Gastroesophageal sphincter (tissue), 4 donors: ENCODE measurements at regions not wholly inside any gene's neighbourhood (a gene's known extent, or its start where the extent isn't known, plus 50 kb on each side); places are given as distances from the start of the nearest gene placed in this dataset.

Source experiments
- ATAC-seq: fragments of 150-250 bp; one replicate; pipeline ENCODE4 v1.9.1; 2016; ENCODE audit warnings: mild to moderate bottlenecking, moderate library complexity
- H3K27ac ChIP-seq, 4 donors: fragments of 200-600 bp; sonication (generic) in 3 of 4; 1 replicate in 3 of 4; 2 replicates in 1 of 4; pipeline ENCODE4 v1.5.1; 2016 to 2019
- H3K27me3 ChIP-seq: fragments of 200-600 bp; sonication (generic); one replicate; pipeline ENCODE4 v1.5.1; 2019
- H3K36me3 ChIP-seq, 2 donors: fragments of 200-600 bp; sonication (generic); one replicate each; pipeline ENCODE4 v1.5.1; 2019; ENCODE audit warnings: control low read depth in 1 of 2
- H3K4me1 ChIP-seq, 3 donors: fragments of 200-600 bp; sonication (generic); 1 replicate in 2 of 3; 2 replicates in 1 of 3; pipeline ENCODE4 v1.5.1; 2016 to 2019; ENCODE audit warnings: control low read depth in 2 of 3
- H3K4me3 ChIP-seq, 2 donors: fragments of 200-600 bp; sonication (generic); one replicate each; pipeline ENCODE4 v1.5.1; 2019; ENCODE audit warnings: mild to moderate bottlenecking in 1 of 2, moderate library complexity in 1 of 2
- H3K9me3 ChIP-seq, 3 donors: fragments of 200-600 bp; sonication (generic); one replicate each; pipeline ENCODE4 v1.5.1; 2017 to 2019; ENCODE audit warnings: control low read depth in 2 of 3
- EP300 ChIP-seq: sonication (generic); formaldehyde crosslinking; IDR thresholded peaks from one replicate; pipeline ENCODE4 v1.6.1; 2017; ENCODE audit warnings: antibody characterized with exemption, mild to moderate bottlenecking
- POLR2A ChIP-seq, 2 donors: fragments of 450-650 bp; IDR thresholded peaks; one replicate each; pipeline ENCODE4 v1.6.1; 2017; ENCODE audit warnings: antibody characterized with exemption in 2 of 2, mild to moderate bottlenecking in 2 of 2, moderate library complexity in 1 of 2
- POLR2AphosphoS5 ChIP-seq: sonication (generic); formaldehyde crosslinking; IDR thresholded peaks from one replicate; pipeline ENCODE4 v1.6.1; 2017; ENCODE audit warnings: antibody characterized with exemption
- WGBS, 2 donors: methylation state at CpG; one replicate each; pipeline ENCODE4 v1.1.5; 2018; ENCODE audit warnings: low coverage in 1 of 2; 5-methylcytosine and 5-hydroxymethylcytosine counted together
- TF ChIP-seq, protein P1 (sequence below), 4 experiments: fragments of 200-600 bp in 2 of 4; fragments of 450-650 bp in 2 of 4; sonication (generic) in 1 of 4; IDR thresholded peaks; one replicate each; pipeline ENCODE4 v1.5.1; 2017 to 2019; ENCODE audit warnings: antibody characterized with exemption in 4 of 4, mild to moderate bottlenecking in 2 of 4, moderate library complexity in 2 of 4

- no peak overlapping the region for H3K4me3 ChIP-seq
- H3K9me3 ChIP-seq, result no peaks in the 10 kb centered on the region
- H3K36me3 ChIP-seq, result no peaks in the 10 kb centered on the region
- no peak for ATAC-seq
- 25 to 90% methylated on average over 1 to 2 of the region's 2 CpGs for WGBS, 2 donors
- TF ChIP-seq POLR2AphosphoS5 (no peak), POLR2A (IDR thresholded peaks at IDR 0.05) (no peak), EP300 (no peak)
- TF ChIP-seq, protein P1, sequence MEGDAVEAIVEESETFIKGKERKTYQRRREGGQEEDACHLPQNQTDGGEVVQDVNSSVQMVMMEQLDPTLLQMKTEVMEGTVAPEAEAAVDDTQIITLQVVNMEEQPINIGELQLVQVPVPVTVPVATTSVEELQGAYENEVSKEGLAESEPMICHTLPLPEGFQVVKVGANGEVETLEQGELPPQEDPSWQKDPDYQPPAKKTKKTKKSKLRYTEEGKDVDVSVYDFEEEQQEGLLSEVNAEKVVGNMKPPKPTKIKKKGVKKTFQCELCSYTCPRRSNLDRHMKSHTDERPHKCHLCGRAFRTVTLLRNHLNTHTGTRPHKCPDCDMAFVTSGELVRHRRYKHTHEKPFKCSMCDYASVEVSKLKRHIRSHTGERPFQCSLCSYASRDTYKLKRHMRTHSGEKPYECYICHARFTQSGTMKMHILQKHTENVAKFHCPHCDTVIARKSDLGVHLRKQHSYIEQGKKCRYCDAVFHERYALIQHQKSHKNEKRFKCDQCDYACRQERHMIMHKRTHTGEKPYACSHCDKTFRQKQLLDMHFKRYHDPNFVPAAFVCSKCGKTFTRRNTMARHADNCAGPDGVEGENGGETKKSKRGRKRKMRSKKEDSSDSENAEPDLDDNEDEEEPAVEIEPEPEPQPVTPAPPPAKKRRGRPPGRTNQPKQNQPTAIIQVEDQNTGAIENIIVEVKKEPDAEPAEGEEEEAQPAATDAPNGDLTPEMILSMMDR (IDR thresholded peaks at IDR 0.05), result no peak
- no peak overlapping the region for H3K27ac ChIP-seq
- no peaks in the 10 kb centered on the region for H3K4me1 ChIP-seq
- H3K27me3 ChIP-seq, result no peaks in the 10 kb centered on the region
Observed at GRCh38 chr1:104945406-104945805, 1195.7 kb downstream of the AMY1C start.

DNA sequence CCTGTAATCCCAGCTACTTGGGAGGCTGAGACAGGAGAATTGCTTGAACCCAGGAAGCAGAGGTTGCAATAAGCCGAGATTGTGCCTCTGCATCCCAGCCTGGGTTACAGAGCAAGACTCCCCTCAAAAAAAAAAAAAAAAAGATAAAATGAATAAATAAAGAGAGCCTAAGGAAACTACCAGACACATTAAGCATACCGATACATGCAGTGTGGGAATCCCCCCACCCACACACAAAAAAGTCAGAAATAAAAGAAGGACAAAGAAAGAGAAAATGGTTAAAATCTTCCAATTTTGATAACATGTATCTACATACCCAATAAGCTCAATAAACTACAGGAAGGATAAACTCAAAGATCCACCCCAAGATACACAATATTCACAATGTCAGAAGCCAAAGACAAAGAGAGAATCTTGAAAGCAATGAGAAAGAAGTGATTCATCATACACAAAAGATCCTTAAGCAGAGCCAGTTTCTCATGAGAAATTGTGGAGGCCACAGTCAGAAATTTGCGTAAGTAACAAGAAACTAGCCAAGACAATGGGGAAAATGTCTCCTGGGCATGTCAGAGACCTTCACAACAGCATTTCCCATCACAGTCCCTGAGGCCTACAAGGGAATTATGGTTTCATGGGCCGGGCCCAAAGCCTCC is 1197.0 kb downstream of the AMY1C start:
- Histone ChIP-seq H3K4me1 (no peaks in the 10 kb centered on the region), H3K36me3 (no peaks in the 10 kb centered on the region), H3K27me3 (no peaks in the 10 kb centered on the region), H3K27ac (no peak overlapping the region), H3K4me3 (no peak overlapping the region), H3K9me3 (no peaks in the 10 kb centered on the region)
- no peak for ATAC-seq
- 43 to 81% methylated on average over 2 to 3 of the region's 4 CpGs for WGBS, 2 donors
- TF ChIP-seq EP300 (no peak), POLR2A (IDR thresholded peaks at IDR 0.05) (no peak), POLR2AphosphoS5 (no peak)

DNA sequence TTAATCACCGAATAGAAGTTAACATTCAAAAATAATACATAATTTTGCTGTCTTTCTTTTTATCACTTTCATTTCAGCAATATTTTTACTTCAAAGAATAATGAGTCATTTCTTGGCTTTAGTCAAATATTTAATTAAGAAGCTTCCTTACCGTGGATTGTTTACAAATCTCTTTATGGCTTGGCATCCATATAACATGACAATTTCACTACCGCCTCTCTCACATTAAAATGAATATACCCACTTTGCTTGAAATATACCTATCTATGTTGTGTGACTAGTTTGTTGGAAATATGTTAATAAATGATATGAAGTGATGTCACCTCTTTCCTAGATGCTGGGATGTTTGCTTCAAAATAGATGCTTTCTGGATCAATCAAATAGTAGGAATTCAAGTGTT is 1203.9 kb downstream of the AMY1C start:
- Histone ChIP-seq H3K4me1 (no peaks in the 10 kb centered on the region), H3K4me3 (no peak overlapping the region), H3K9me3 (no peaks in the 10 kb centered on the region), H3K36me3 (no peaks in the 10 kb centered on the region), H3K27ac (no peak overlapping the region), H3K27me3 (no peaks in the 10 kb centered on the region)
- TF ChIP-seq POLR2AphosphoS5 (no peak), EP300 (no peak), POLR2A (IDR thresholded peaks at IDR 0.05) (no peak)
- TF ChIP-seq, protein P1 (IDR thresholded peaks at IDR 0.05), result no peak
- 44 to 45% methylated on average over 3 of the region's 3 CpGs for WGBS, 2 donors
- no peak for ATAC-seq

- Histone ChIP-seq H3K4me3 (no peak overlapping the region), H3K27me3 (no peaks in the 10 kb centered on the region), H3K9me3 (no peaks in the 10 kb centered on the region), H3K36me3 (no peaks in the 10 kb centered on the region), H3K27ac (no peak overlapping the region), H3K4me1 (no peaks in the 10 kb centered on the region)
- no peak for ATAC-seq
- 69 to 83% methylated on average over 2 of the region's 2 CpGs for WGBS, 2 donors
- TF ChIP-seq POLR2A (IDR thresholded peaks at IDR 0.05) (no peak), EP300 (no peak), POLR2AphosphoS5 (no peak)
- TF ChIP-seq, protein P1 (IDR thresholded peaks at IDR 0.05), result no peak
Observed at GRCh38 chr1:104973516-104973915, 1223.8 kb downstream of the AMY1C start.

DNA sequence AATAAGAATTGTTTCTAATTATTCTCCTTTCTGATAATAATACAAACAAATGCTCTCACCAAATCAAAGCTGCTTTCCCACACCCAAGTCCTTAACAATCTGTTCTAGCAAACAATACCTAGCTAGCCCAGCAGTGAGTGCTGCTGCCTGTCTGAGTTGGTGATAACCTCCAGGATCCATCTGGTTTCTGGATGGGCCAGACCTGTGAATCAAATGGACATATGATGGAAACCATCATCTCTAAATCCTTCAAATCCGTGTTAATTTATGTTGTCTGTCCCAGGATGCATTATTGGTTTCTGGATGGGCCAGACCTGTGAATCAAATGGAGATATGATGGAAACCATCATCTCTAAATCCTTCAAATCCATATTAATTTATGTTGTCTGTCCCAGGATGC is 1230.0 kb downstream of the AMY1C start:
- no peak overlapping the region for H3K27ac ChIP-seq
- TF ChIP-seq, protein P1 (IDR thresholded peaks at IDR 0.05), result no peak
- TF ChIP-seq POLR2A (IDR thresholded peaks at IDR 0.05) (no peak), POLR2AphosphoS5 (no peak), EP300 (no peak)
- no peak overlapping the region for H3K4me3 ChIP-seq
- no peaks in the 10 kb centered on the region for H3K27me3 ChIP-seq
- H3K4me1 ChIP-seq, result no peaks in the 10 kb centered on the region
- WGBS, 2 donors, result 63 to 100% methylated on average over 1 of the region's 1 CpG
- no peaks in the 10 kb centered on the region for H3K36me3 ChIP-seq
- H3K9me3 ChIP-seq, result peaks cover 0 to 4% (median 0%) of the 10 kb centered on the region in 3 donors
- ATAC-seq, result no peak
